ENCODE measurements at regions not wholly inside any gene's neighbourhood (a gene's known extent, or its start where the extent isn't known, plus 50 kb on each side); places are given as distances from the start of the nearest gene placed in this dataset.
"Not testable (repeated sequence)": the region's sequence is repeated elsewhere in the genome, so short reads cannot be mapped to it uniquely, and the experiment has no call there.

DNA sequence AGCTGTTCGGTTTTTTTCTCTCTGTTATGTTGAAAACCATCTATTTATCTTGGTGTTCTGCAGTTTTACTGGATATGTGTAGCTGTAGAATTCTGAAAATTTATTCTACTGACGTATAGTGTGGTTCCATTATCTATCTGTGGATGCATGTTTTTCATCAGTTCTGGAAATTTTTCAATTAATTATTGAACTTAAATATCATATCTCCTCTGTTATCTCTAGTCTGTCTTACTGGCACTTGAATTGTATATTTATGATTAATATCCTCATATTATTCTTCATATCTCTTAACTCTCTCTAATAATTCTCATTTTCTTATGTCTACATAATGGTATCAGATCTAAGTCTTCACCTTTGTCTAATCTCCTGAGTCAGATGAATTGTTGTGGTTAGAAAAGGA lies 501.7 kb downstream of the STK39 start:
- H3K27ac ChIP-seq: no peak overlapping the region
- ChIA-PET POLR2A (ENCODE audit: low non-redundant PET) (no interaction called here), CTCF (interaction anchor here (0.7 kb wide), 1 partner anchor 201 kb away, joined by 3 read pairs; no protein-coding TSS in a partner anchor)
- no peak for DNase-seq (ENCODE audit: low spot score)
- TF ChIP-seq, protein P1, sequence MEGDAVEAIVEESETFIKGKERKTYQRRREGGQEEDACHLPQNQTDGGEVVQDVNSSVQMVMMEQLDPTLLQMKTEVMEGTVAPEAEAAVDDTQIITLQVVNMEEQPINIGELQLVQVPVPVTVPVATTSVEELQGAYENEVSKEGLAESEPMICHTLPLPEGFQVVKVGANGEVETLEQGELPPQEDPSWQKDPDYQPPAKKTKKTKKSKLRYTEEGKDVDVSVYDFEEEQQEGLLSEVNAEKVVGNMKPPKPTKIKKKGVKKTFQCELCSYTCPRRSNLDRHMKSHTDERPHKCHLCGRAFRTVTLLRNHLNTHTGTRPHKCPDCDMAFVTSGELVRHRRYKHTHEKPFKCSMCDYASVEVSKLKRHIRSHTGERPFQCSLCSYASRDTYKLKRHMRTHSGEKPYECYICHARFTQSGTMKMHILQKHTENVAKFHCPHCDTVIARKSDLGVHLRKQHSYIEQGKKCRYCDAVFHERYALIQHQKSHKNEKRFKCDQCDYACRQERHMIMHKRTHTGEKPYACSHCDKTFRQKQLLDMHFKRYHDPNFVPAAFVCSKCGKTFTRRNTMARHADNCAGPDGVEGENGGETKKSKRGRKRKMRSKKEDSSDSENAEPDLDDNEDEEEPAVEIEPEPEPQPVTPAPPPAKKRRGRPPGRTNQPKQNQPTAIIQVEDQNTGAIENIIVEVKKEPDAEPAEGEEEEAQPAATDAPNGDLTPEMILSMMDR (conservative IDR thresholded peaks at IDR 0.05; ENCODE audit: low read depth): no peak

DNA sequence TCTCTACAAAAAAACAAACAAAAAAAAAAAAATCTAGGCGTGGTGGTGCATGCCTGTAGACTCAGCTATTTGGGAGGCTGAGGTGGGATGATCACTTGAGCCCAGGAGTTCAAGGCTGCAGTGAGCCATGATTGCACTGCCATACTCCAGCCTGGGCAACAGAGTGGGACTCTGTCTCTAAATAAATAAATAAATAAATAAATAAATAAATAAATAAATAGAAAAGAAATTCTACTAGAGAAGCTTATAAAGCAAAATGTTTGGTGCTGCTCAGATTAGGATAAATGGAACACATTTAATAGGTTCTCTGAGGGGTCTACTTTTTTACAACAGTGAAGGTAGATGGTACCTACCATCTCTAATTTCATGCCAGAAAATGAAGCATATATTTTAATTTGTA lies 507.5 kb downstream of the STK39 start:
- H3K27ac ChIP-seq; POLR2A ChIA-PET (ENCODE audit: low non-redundant PET); DNase-seq (ENCODE audit: low spot score); CTCF ChIA-PET: not testable (repeated sequence)

DNA sequence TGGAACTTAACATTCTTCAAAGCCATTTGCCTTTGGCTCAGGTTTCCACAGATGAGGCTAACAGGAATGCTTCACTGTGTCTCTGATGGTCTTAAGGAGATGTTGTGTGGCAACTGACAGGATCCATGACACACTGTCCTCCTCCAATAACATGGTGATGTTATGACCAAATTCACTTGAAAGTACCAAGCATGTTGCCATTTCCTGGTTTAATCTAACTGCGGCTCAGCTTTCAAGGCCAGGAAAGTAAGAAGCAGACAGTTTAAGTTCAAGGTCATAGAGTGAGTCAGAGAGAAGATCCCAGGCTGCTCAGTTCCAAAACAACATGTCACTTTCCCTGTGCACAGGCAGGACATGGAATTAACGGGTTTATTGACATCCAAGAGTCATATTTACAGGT lies 513.6 kb downstream of the STK39 start:
- POLR2A ChIA-PET (ENCODE audit: low non-redundant PET): no interaction called here
- no peak for DNase-seq (ENCODE audit: low spot score)
- CTCF ChIA-PET: no interaction called here
- no peak overlapping the region for H3K27ac ChIP-seq
- TF ChIP-seq, protein P1 (conservative IDR thresholded peaks at IDR 0.05; ENCODE audit: low read depth): no peak

DNA sequence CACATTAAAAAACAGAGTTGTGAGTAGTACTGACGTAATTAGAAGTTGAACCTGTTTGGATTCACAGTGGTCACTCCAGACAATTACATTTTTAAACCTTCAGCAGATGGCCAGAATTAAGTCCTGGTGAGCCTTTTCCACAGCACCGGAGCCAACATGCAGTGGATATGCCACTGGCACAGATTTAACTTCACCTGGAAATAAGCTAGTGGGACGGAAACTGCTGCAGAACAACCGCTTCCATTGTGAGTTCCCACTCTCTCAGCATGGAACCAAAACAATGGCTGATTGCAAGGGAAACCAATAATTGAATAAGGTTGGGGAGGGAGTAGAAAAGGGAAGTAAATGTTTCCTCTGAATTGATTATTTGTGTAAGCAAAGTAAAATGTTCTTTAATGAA lies 515.1 kb downstream of the STK39 start:
- ChIA-PET CTCF (interaction anchor here (0.5 kb wide), 1 partner anchor 58 kb away, joined by 3 read pairs; no protein-coding TSS in a partner anchor), POLR2A (ENCODE audit: low non-redundant PET) (no interaction called here)
- DNase-seq (ENCODE audit: low spot score): no peak
- TF ChIP-seq, protein P1 (conservative IDR thresholded peaks at IDR 0.05; ENCODE audit: low read depth): no peak
- no peak overlapping the region for H3K27ac ChIP-seq

DNA sequence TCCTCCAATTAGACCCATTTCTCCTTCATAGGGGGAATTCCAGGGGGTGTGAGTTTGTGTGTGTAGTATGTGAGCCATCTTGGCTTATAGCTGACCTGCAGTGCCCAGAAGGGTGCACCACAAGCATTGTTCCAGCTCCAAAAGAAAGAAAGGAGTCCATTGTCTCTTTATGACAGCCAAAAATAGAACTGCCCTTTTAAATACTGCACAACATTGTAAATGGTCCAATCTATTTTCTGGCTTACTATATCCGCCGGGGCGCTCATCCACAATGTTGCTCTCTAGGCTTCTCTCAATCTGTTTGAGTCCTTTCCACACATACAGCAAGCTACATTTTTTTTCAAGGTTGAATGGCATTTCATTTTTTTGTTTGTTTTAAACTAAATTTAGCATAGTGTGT lies 517.5 kb downstream of the STK39 start:
- DNase-seq (ENCODE audit: low spot score): no peak
- ChIA-PET CTCF (no interaction called here), POLR2A (ENCODE audit: low non-redundant PET) (no interaction called here)
- no peak overlapping the region for H3K27ac ChIP-seq
- TF ChIP-seq, protein P1 (conservative IDR thresholded peaks at IDR 0.05; ENCODE audit: low read depth): no peak

DNA sequence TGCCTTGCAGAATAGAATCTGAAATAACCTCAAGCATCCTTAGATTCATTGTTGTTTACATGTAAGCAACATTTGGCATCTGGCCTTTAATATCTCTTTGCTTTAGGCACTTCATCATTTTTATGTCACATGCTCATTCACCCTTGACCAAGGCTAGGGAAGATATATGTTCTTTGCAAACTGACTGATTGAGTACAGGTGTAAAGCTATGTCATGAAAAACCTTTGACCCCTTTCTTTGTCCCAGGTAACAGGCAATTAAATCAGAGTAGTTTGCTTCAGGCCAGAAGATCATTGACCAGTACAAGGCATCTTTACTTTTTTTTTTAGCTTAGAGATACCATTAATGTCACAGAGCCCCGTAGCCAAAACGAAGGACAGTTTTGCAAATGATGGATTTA lies 520.6 kb downstream of the STK39 start:
- DNase-seq (ENCODE audit: low spot score): no peak
- POLR2A ChIA-PET (ENCODE audit: low non-redundant PET): no interaction called here
- CTCF ChIA-PET: no interaction called here
- no peak overlapping the region for H3K27ac ChIP-seq
- TF ChIP-seq, protein P1 (conservative IDR thresholded peaks at IDR 0.05; ENCODE audit: low read depth): no peak

DNA sequence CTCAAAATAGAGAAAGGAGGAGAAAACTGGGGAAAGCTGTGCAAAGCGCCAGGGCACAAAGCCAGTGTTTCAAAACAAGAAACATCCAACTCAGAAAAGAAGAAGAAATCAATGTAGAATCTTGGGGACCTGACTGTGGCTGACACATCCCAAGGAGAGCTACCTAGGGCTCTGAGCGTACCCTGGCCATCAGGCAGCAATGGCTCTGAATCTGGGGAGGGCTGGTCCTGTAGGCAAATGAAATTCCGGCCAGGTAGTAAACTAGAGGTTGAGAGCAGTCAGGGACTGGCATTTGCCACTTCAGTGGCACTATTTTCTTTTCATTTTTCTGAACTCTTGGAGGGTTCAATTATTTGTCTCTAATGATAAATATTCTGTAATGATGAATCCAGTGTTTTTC lies 525.8 kb downstream of the STK39 start:
- H3K27ac ChIP-seq: no peak overlapping the region
- TF ChIP-seq, protein P1 (conservative IDR thresholded peaks at IDR 0.05; ENCODE audit: low read depth): no peak
- ChIA-PET CTCF (no interaction called here), POLR2A (ENCODE audit: low non-redundant PET) (no interaction called here)
- no peak for DNase-seq (ENCODE audit: low spot score)
